ENCODE measurements at regions not wholly inside any gene's neighbourhood (a gene's known extent, or its start where the extent isn't known, plus 50 kb on each side); places are given as distances from the start of the nearest gene placed in this dataset.

- Histone ChIP-seq H3K9me3 (ENCODE audit: severe bottlenecking) (no peaks in the 10 kb centered on the region), H3K4me3 (ENCODE audit: severe bottlenecking) (no peak overlapping the region), H3K27me3 (ENCODE audit: insufficient read depth, poor library complexity, severe bottlenecking) (no peaks in the 10 kb centered on the region), H3K27ac (ENCODE audit: poor library complexity, severe bottlenecking) (no peak overlapping the region), H3K36me3 (ENCODE audit: low read depth) (no peaks in the 10 kb centered on the region), H3K4me1 (ENCODE audit: insufficient read depth, poor library complexity, severe bottlenecking) (no peaks in the 10 kb centered on the region)
- TF ChIP-seq CTCF (IDR thresholded peaks at IDR 0.05; ENCODE audit: poor library complexity, severe bottlenecking): no peak
- DNase-seq (ENCODE audit: low spot score) (no peak), ATAC-seq (ENCODE audit: low read depth) (no peak)
Observed at GRCh38 chr9:103281126-103281525, 286.0 kb downstream of the CYLC2 start.

- ATAC-seq (ENCODE audit: low read depth) (no peak), DNase-seq (ENCODE audit: low spot score) (no peak)
- no peaks in the 10 kb centered on the region for H3K9me3 ChIP-seq (ENCODE audit: severe bottlenecking)
- no peak overlapping the region for H3K4me3 ChIP-seq (ENCODE audit: severe bottlenecking)
- H3K27me3 ChIP-seq (ENCODE audit: insufficient read depth, poor library complexity, severe bottlenecking): peaks cover 2% of the 10 kb centered on the region
- H3K36me3 ChIP-seq (ENCODE audit: low read depth): no peaks in the 10 kb centered on the region
- no peaks in the 10 kb centered on the region for H3K4me1 ChIP-seq (ENCODE audit: insufficient read depth, poor library complexity, severe bottlenecking)
- no peak overlapping the region for H3K27ac ChIP-seq (ENCODE audit: poor library complexity, severe bottlenecking)
- no peak for TF ChIP-seq CTCF (IDR thresholded peaks at IDR 0.05; ENCODE audit: poor library complexity, severe bottlenecking)
Observed at GRCh38 chr9:103287361-103287760, 292.2 kb downstream of the CYLC2 start.

- TF ChIP-seq CTCF (IDR thresholded peaks at IDR 0.05; ENCODE audit: poor library complexity, severe bottlenecking): no peak
- no peak for ATAC-seq (ENCODE audit: low read depth)
Observed at GRCh38 chr9:103296189-103296588, 301.1 kb downstream of the CYLC2 start.

GRCh38 chr9:103301051-103301450 lies 305.9 kb downstream of the CYLC2 start:
- TF ChIP-seq CTCF (IDR thresholded peaks at IDR 0.05; ENCODE audit: poor library complexity, severe bottlenecking): no peak
- DNase-seq (ENCODE audit: low spot score) (no peak), ATAC-seq (ENCODE audit: low read depth) (no peak)
- H3K4me3 ChIP-seq (ENCODE audit: severe bottlenecking): no peak overlapping the region
- peaks cover 3% of the 10 kb centered on the region for H3K27me3 ChIP-seq (ENCODE audit: insufficient read depth, poor library complexity, severe bottlenecking)
- H3K9me3 ChIP-seq (ENCODE audit: severe bottlenecking): no peaks in the 10 kb centered on the region
- H3K27ac ChIP-seq (ENCODE audit: poor library complexity, severe bottlenecking): no peak overlapping the region
- H3K36me3 ChIP-seq (ENCODE audit: low read depth): no peaks in the 10 kb centered on the region
- H3K4me1 ChIP-seq (ENCODE audit: insufficient read depth, poor library complexity, severe bottlenecking): no peaks in the 10 kb centered on the region

More at GRCh38 chr9:103296189-103296588, 301.1 kb downstream of the CYLC2 start:
- Histone ChIP-seq H3K27me3 (ENCODE audit: insufficient read depth, poor library complexity, severe bottlenecking) (peaks cover 3% of the 10 kb centered on the region), H3K4me1 (ENCODE audit: insufficient read depth, poor library complexity, severe bottlenecking) (no peaks in the 10 kb centered on the region), H3K36me3 (ENCODE audit: low read depth) (no peaks in the 10 kb centered on the region), H3K9me3 (ENCODE audit: severe bottlenecking) (no peaks in the 10 kb centered on the region), H3K27ac (ENCODE audit: poor library complexity, severe bottlenecking) (no peak overlapping the region), H3K4me3 (ENCODE audit: severe bottlenecking) (no peak overlapping the region)
- no peak for DNase-seq (ENCODE audit: low spot score)

- Histone ChIP-seq H3K27ac (ENCODE audit: poor library complexity, severe bottlenecking) (no peak overlapping the region), H3K4me1 (ENCODE audit: insufficient read depth, poor library complexity, severe bottlenecking) (no peaks in the 10 kb centered on the region), H3K4me3 (ENCODE audit: severe bottlenecking) (no peak overlapping the region), H3K36me3 (ENCODE audit: low read depth) (no peaks in the 10 kb centered on the region), H3K9me3 (ENCODE audit: severe bottlenecking) (no peaks in the 10 kb centered on the region), H3K27me3 (ENCODE audit: insufficient read depth, poor library complexity, severe bottlenecking) (no peaks in the 10 kb centered on the region)
- no peak for TF ChIP-seq CTCF (IDR thresholded peaks at IDR 0.05; ENCODE audit: poor library complexity, severe bottlenecking)
- DNase-seq (ENCODE audit: low spot score) (no peak), ATAC-seq (ENCODE audit: low read depth) (no peak)
Observed at GRCh38 chr9:103304797-103305196, 309.7 kb downstream of the CYLC2 start.

Measured in RWPE2 (cell line).